ENCODE measurements at regions not wholly inside any gene's neighbourhood (a gene's known extent, or its start where the extent isn't known, plus 50 kb on each side); places are given as distances from the start of the nearest gene placed in this dataset.

GRCh38 chr4:136001791-136002190, 1530.5 kb downstream of the PCDH18 start:
- Histone ChIP-seq H3K4me1 (no peaks in the 10 kb centered on the region), H3K36me3 (no peaks in the 10 kb centered on the region)

GRCh38 chr4:136000246-136000645, 1532.0 kb downstream of the PCDH18 start:
- H3K4me1 ChIP-seq = no peaks in the 10 kb centered on the region
- H3K36me3 ChIP-seq = no peaks in the 10 kb centered on the region
- no peak overlapping the region for H3K4me3 ChIP-seq
- intact Hi-C loops (cut with DNase I) = no loop called here
- DNase-seq = no peak
- no peak for TF ChIP-seq POLR2A (IDR thresholded peaks at IDR 0.05)
- no peak for TF ChIP-seq CTCF (IDR thresholded peaks at IDR 0.05)
- no peaks in the 10 kb centered on the region for H3K9me3 ChIP-seq
- H3K27me3 ChIP-seq = no peaks in the 10 kb centered on the region
- WGBS (ENCODE audit: insufficient coverage, low coverage, low lambda C conversion rate, missing lambda C conversion rate) = 16% methylated on average over 1 of the region's 1 CpG
- H3K27ac ChIP-seq = no peak overlapping the region
- ATAC-seq = no peak

More at GRCh38 chr4:136001791-136002190, 1530.5 kb downstream of the PCDH18 start:
- TF ChIP-seq POLR2A (IDR thresholded peaks at IDR 0.05) (no peak), CTCF (IDR thresholded peaks at IDR 0.05) (no peak)
- intact Hi-C loops (cut with DNase I) = no loop called here
- H3K27ac ChIP-seq = no peak overlapping the region
- H3K4me3 ChIP-seq = no peak overlapping the region
- no peaks in the 10 kb centered on the region for H3K9me3 ChIP-seq
- ATAC-seq (no peak), DNase-seq (no peak)
- 44% methylated on average over 2 of the region's 2 CpGs for WGBS (ENCODE audit: insufficient coverage, low coverage, low lambda C conversion rate, missing lambda C conversion rate)
- no peaks in the 10 kb centered on the region for H3K27me3 ChIP-seq

- no peaks in the 10 kb centered on the region for H3K9me3 ChIP-seq
- no peaks in the 10 kb centered on the region for H3K4me1 ChIP-seq
- no peak for TF ChIP-seq POLR2A (IDR thresholded peaks at IDR 0.05)
- TF ChIP-seq CTCF (IDR thresholded peaks at IDR 0.05) = no peak
- no peak overlapping the region for H3K4me3 ChIP-seq
- no peaks in the 10 kb centered on the region for H3K27me3 ChIP-seq
- 71% methylated on average over 4 of the region's 7 CpGs for WGBS (ENCODE audit: insufficient coverage, low coverage, low lambda C conversion rate, missing lambda C conversion rate)
- no peaks in the 10 kb centered on the region for H3K36me3 ChIP-seq
- ATAC-seq = no peak
- intact Hi-C loops (cut with DNase I) = no loop called here
- DNase-seq = no peak
- H3K27ac ChIP-seq = no peak overlapping the region
Observed at GRCh38 chr4:135994360-135994759, 1537.9 kb downstream of the PCDH18 start.

GRCh38 chr4:135976860-135977259, 1555.4 kb downstream of the PCDH18 start:
- ATAC-seq (no peak), DNase-seq (no peak)
- no peaks in the 10 kb centered on the region for H3K4me1 ChIP-seq
- H3K9me3 ChIP-seq = no peaks in the 10 kb centered on the region
- H3K36me3 ChIP-seq = no peaks in the 10 kb centered on the region
- H3K4me3 ChIP-seq = no peak overlapping the region
- no peaks in the 10 kb centered on the region for H3K27me3 ChIP-seq
- intact Hi-C loops (cut with DNase I) = no loop called here
- H3K27ac ChIP-seq = no peak overlapping the region
- TF ChIP-seq POLR2A (IDR thresholded peaks at IDR 0.05) = no peak
- no peak for TF ChIP-seq CTCF (IDR thresholded peaks at IDR 0.05)

GRCh38 chr4:135966936-135967335, 1565.4 kb downstream of the PCDH18 start:
- no peaks in the 10 kb centered on the region for H3K36me3 ChIP-seq
- H3K27ac ChIP-seq = no peak overlapping the region
- H3K4me3 ChIP-seq = no peak overlapping the region
- no peaks in the 10 kb centered on the region for H3K27me3 ChIP-seq
- DNase-seq = no peak
- no peak for ATAC-seq
- no peaks in the 10 kb centered on the region for H3K4me1 ChIP-seq
- intact Hi-C loops (cut with DNase I) = no loop called here
- TF ChIP-seq CTCF (IDR thresholded peaks at IDR 0.05) (no peak), POLR2A (IDR thresholded peaks at IDR 0.05) (no peak)
- H3K9me3 ChIP-seq = no peaks in the 10 kb centered on the region
- 75% methylated on average over 1 of the region's 1 CpG for WGBS (ENCODE audit: insufficient coverage, low coverage, low lambda C conversion rate, missing lambda C conversion rate)
